NB4 (cell line): ENCODE measurements at regions not wholly inside any gene's neighbourhood (a gene's known extent, or its start where the extent isn't known, plus 50 kb on each side); places are given as distances from the start of the nearest gene placed in this dataset.
A peak's percentile ranks its signal among the peaks of the same experiment; 100 is the strongest.

Experiments
- DNase-seq: peaks from one replicate; pipeline ENCODE4 v3.0.0; 2010; ENCODE audit warnings: low read depth
- H3K4me3 ChIP-seq: one replicate; pipeline ENCODE4 v1.5.1; 2011; ENCODE audit warnings: mild to moderate bottlenecking, low read depth, low read length, moderate library complexity
- CTCF ChIP-seq: IDR thresholded peaks from one replicate; pipeline ENCODE4 v1.5.1; 2012; ENCODE audit warnings: low read depth, low read length
- MAX ChIP-seq: IDR thresholded peaks from 2 replicates; pipeline ENCODE4 v1.6.1; 2011; ENCODE audit warnings: low read depth, low read length
- MYC ChIP-seq: IDR thresholded peaks from 2 replicates; pipeline ENCODE4 v1.6.1; 2011; ENCODE audit warnings: low read depth, low read length
- POLR2A ChIP-seq: IDR thresholded peaks from 2 replicates; pipeline ENCODE4 v1.6.1; 2011; ENCODE audit warnings: mild to moderate bottlenecking; ENCODE audit not compliant: insufficient read length; ENCODE audit errors: extremely low read depth

- no peak overlapping the region for H3K4me3 ChIP-seq
- TF ChIP-seq POLR2A: no peak
- no peak for TF ChIP-seq MYC
- no peak for TF ChIP-seq MAX
- DNase-seq: no peak
These were observed 165.2 kb downstream of the SUCLG1 start for GRCh38 chr2:84293791-84294380.

GRCh38 chr2:84292545-84292944, 166.5 kb downstream of the SUCLG1 start:
- DNase-seq: no peak
- TF ChIP-seq CTCF: no peak
- TF ChIP-seq POLR2A: no peak
- TF ChIP-seq MAX: no peak
- TF ChIP-seq MYC: no peak
- no peak overlapping the region for H3K4me3 ChIP-seq

- no peak for TF ChIP-seq POLR2A
- no peak for TF ChIP-seq MYC
- TF ChIP-seq MAX: no peak
- TF ChIP-seq CTCF: no peak
- peak; percentile 43 for DNase-seq
- H3K4me3 ChIP-seq: no peak overlapping the region
These were observed 168.5 kb downstream of the SUCLG1 start for GRCh38 chr2:84290537-84290936.

- no peak overlapping the region for H3K4me3 ChIP-seq
- TF ChIP-seq CTCF: no peak
- DNase-seq: no peak
These were observed 170.8 kb downstream of the SUCLG1 start for GRCh38 chr2:84288293-84288692.

- TF ChIP-seq MAX: no peak
- no peak for TF ChIP-seq MYC
- TF ChIP-seq CTCF: no peak
- no peak for TF ChIP-seq POLR2A
- H3K4me3 ChIP-seq: no peak overlapping the region
- DNase-seq: no peak
These were observed 172.2 kb downstream of the SUCLG1 start for GRCh38 chr2:84286878-84287277.

- TF ChIP-seq POLR2A (no peak), CTCF (no peak), MYC (no peak), MAX (no peak)
- H3K4me3 ChIP-seq: no peak overlapping the region
- no peak for DNase-seq
These were observed 173.9 kb downstream of the SUCLG1 start for GRCh38 chr2:84285056-84285747.
